Brain microvascular endothelial cell (primary cell): ENCODE measurements at regions not wholly inside any gene's neighbourhood (a gene's known extent, or its start where the extent isn't known, plus 50 kb on each side); places are given as distances from the start of the nearest gene placed in this dataset.

Source experiments
- DNase-seq: peaks from one replicate; pipeline ENCODE4 v3.0.0-alpha.2; 2020
- H3K27ac ChIP-seq: fragments of 250-450 bp; sonication (Bioruptor Pico); 2 replicates; pipeline ENCODE4 v1.5.1; 2020; ENCODE audit warnings: mild to moderate bottlenecking, moderate library complexity
- H3K27me3 ChIP-seq: fragments of 250-450 bp; sonication (Bioruptor Pico); replicated peaks from 2 replicates; pipeline ENCODE4 v1.5.1; 2020; ENCODE audit warnings: mild to moderate bottlenecking
- H3K36me3 ChIP-seq: fragments of 250-450 bp; sonication (Bioruptor Pico); replicated peaks from 2 replicates; pipeline ENCODE4 v1.5.1; 2020; ENCODE audit warnings: mild to moderate bottlenecking
- H3K4me3 ChIP-seq: 2 replicates; pipeline ENCODE4 v1.5.1; 2011; ENCODE audit warnings: low read depth, mild to moderate bottlenecking, control low read depth, low read length, moderate library complexity
- CTCF ChIP-seq: IDR thresholded peaks from 2 replicates; pipeline ENCODE4 v1.5.1; 2011; ENCODE audit warnings: low read depth, mild to moderate bottlenecking, moderate library complexity, low read length, control low read depth, inconsistent platforms; ENCODE audit errors: missing control alignments
- in situ Hi-C: cut with HindIII; loops from 2 replicates; pipeline ENCODE4 v1.10.0; 2017; ENCODE audit warnings: low sequenced_read_pairs, low pct_ligation_motif_present

DNA sequence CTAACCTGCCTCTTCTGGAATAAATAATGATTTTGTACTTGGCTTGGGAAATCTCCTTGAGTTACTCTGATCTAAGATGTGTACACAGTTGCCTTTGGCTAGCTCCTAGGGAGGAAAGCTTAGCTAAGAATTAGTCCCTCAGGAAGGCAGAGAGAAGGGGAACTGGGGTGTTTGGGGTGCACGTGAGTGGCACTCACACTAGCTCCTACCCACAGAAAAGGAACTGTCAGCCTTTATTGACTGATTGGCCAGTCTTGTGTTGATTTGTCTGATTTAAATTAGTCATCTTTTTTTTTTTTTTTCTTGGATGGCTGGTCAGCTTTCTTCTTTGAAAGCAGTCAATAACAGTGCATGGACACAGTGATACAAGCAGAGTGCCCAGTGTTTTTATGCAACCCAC is 107.7 kb downstream of the DMRT2 start:
- in situ Hi-C loops = no loop called here

DNA sequence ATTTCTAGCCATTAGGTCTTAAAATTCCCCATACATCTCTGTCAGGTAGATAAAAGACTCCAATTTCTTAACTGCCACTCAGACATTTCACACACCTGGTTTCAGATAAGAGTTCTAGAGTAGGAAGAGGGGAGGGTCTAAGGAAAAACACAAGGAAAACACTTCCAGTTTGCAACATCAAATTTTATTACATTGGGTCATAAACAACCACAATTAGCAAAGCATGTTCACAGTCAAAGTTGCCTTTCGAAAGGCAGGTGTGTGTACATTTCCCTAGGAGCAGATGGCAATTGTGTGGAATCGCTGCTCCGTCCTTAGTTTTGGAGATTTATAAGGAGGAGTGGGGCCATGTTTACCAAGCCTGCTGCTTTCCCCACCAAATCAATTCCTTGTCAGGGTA is 120.8 kb downstream of the DMRT2 start:
- Histone ChIP-seq H3K27ac (no peak overlapping the region), H3K27me3 (no peaks in the 10 kb centered on the region), H3K36me3 (no peaks in the 10 kb centered on the region), H3K4me3 (no peak overlapping the region)
- DNase-seq = no peak
- no peak for TF ChIP-seq CTCF
- in situ Hi-C loops = no loop called here

More for the DNA sequence above, 107.7 kb downstream of the DMRT2 start:
- no peak for DNase-seq
- Histone ChIP-seq H3K27me3 (no peaks in the 10 kb centered on the region), H3K27ac (no peak overlapping the region), H3K36me3 (no peaks in the 10 kb centered on the region), H3K4me3 (no peak overlapping the region)
- TF ChIP-seq CTCF = no peak

DNA sequence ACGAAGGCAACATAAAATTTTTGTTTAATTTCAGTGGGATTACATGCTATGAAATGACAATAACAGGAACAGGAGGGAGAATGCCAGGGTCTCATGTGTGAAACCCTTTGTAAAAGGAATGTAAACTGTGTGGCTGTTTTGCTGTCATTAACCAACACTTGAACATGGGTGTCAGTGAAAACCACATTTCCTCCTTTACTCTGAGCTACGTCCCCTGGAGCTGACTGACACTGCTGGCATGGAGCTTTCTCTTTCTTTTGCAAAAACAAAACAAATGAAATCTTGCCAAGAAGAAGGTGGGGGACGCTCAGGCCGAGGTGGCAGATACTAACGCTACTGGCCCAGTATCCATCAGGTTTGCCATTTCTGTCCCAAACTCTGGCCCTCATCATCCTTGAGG is 121.4 kb downstream of the DMRT2 start:
- no peak overlapping the region for H3K4me3 ChIP-seq
- H3K36me3 ChIP-seq = no peaks in the 10 kb centered on the region
- DNase-seq = no peak
- in situ Hi-C loops = no loop called here
- no peaks in the 10 kb centered on the region for H3K27me3 ChIP-seq
- TF ChIP-seq CTCF = no peak
- H3K27ac ChIP-seq = no peak overlapping the region

DNA sequence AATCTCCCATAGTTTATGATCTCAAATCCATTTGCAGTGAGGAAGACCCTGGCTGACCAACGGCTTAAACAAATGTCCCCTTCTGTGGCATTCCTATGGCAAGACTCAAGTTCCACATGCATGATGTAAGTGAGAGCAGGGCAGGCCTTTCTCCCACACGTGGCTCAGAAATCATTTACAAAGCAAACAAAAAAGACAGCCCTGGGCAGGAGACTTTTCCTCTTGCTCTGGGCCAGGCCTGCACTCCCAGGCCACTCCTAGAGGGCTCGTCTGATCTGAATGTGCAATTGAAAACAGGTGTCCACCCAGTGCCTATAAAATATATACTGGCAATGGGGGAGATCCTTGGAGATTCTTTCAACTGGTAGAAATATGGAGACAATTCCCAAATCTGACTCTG is 123.1 kb downstream of the DMRT2 start:
- H3K27ac ChIP-seq = no peak overlapping the region
- no peaks in the 10 kb centered on the region for H3K27me3 ChIP-seq
- DNase-seq = no peak
- no peaks in the 10 kb centered on the region for H3K36me3 ChIP-seq
- in situ Hi-C loops = no loop called here
- no peak for TF ChIP-seq CTCF
- H3K4me3 ChIP-seq = no peak overlapping the region

GRCh38 chr9:1173993-1174392 is 123.8 kb downstream of the DMRT2 start:
- Histone ChIP-seq H3K27me3 (no peaks in the 10 kb centered on the region), H3K4me3 (no peak overlapping the region), H3K27ac (no peak overlapping the region), H3K36me3 (no peaks in the 10 kb centered on the region)
- in situ Hi-C loops = no loop called here
- TF ChIP-seq CTCF = no peak
- no peak for DNase-seq

DNA sequence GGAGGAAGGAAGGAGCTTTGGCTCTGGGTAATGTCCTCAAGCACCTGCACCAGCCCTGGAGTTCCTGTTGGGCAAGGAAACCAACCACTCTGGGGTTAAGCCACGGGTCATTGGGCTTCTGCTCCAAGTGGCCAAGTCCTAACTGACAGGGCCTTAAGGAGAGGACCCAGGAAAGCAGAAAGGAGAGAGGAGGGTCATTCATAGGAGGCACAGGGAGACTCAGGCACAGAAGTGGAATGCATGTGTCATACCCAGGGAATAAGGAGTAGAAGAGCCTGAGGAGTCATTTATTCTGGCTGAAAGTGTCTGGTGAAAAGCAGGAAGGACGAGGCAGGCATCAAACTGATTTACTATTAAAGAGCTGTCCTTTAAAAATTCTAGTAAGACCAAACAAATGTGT is 129.2 kb downstream of the DMRT2 start:
- TF ChIP-seq CTCF = no peak
- Histone ChIP-seq H3K27me3 (no peaks in the 10 kb centered on the region), H3K36me3 (no peaks in the 10 kb centered on the region), H3K27ac (no peak overlapping the region), H3K4me3 (no peak overlapping the region)
- in situ Hi-C loops = no loop called here
- no peak for DNase-seq
